ENCODE measurements at regions not wholly inside any gene's neighbourhood (a gene's known extent, or its start where the extent isn't known, plus 50 kb on each side); places are given as distances from the start of the nearest gene placed in this dataset.

DNA sequence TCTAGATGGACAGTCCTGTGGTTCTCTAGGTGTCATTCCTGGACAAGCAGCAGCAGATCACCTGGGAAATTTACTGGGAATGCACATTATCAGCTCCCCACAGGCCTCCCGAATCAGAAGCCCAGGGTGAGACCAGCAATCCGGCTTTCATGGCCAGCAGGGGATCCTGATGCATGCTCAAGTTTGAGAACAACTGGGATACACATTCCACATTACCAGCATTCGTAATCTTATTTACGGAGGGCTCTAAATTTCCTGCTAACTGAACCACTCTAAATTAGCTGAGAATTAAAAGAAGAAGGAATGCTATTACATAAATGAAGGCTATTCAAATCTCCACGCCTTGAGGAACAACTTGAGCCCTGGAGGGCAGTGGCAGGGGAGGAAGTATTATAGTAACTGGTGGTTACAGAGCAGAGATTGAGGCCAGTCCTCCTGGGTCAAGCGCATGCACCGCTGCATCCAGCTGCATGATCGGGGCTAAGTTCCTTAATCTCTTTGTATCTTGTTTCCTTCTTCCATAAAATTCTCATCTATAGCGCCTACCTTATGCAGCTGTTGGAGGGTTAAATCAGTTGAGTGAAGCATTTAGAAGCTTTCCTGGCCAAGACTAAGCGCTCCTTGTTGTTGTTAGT, 403.7 kb downstream of the CDH26 start:
- ATAC-seq (no peak), DNase-seq (no peak)
- Histone ChIP-seq H3K9me3 (no peaks in the 10 kb centered on the region), H3K36me3 (ENCODE audit: low read depth) (no peaks in the 10 kb centered on the region), H3K4me3 (no peak overlapping the region), H3K4me1 (ENCODE audit: low read depth) (no peaks in the 10 kb centered on the region)
- no peak for TF ChIP-seq CTCF (IDR thresholded peaks at IDR 0.05)
- intact Hi-C loops (cut with DNase I, micrococcal nuclease), result no loop called here

DNA sequence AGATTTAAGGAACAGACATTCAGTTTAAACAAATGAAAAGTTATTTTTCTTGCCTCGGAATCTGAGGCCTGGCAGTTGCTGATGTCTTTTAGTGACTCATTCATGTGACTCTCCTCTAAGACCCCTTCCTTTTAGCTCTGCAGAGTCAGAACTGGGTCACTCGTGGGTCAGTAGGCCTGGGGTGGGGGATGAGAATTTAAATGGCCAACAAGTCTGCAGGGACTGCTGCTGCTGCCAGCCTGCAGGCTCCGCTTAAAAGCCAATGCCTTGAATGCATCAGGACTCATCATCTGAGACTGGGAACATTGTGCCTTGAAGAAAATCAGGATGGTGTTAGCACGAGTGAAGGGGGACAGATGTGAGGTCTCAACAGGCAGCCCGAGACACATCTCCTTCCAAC, 404.3 kb downstream of the CDH26 start:
- TF ChIP-seq CTCF (IDR thresholded peaks at IDR 0.05), result no peak
- no peak for ATAC-seq
- intact Hi-C loops (cut with DNase I, micrococcal nuclease), result no loop called here
- DNase-seq, result no peak
- H3K4me3 ChIP-seq, result no peak overlapping the region
- H3K4me1 ChIP-seq (ENCODE audit: low read depth), result no peaks in the 10 kb centered on the region
- H3K9me3 ChIP-seq, result no peaks in the 10 kb centered on the region
- no peaks in the 10 kb centered on the region for H3K36me3 ChIP-seq (ENCODE audit: low read depth)

DNA sequence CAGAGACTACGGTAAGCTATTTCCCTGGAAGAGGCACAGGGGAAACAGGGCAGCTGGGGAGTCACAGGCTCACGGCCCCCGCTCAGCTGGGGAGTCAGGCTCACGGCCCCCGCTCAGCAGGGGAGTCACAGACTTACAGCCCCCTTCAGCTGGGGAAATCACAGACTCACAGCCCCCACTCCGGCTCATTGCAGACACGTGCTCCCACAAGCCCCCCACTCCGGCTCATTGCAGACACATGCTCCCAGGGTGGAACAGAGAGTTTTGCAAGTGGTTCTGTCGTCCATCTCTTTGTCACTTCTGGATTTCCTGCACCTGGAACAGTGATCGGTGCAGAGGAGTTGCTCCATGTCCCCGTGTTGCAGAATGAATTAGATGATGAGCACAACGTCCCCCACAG, 405.5 kb downstream of the CDH26 start:
- intact Hi-C loops (cut with DNase I, micrococcal nuclease), result no loop called here
- ATAC-seq, result no peak

GRCh38 chr20:60365064-60365666, 406.9 kb downstream of the CDH26 start:
- TF ChIP-seq CTCF (IDR thresholded peaks at IDR 0.05), result no peak
- DNase-seq, result no peak
- no peaks in the 10 kb centered on the region for H3K4me1 ChIP-seq (ENCODE audit: low read depth)
- H3K9me3 ChIP-seq, result no peaks in the 10 kb centered on the region
- ATAC-seq, result no peak
- H3K36me3 ChIP-seq (ENCODE audit: low read depth), result no peaks in the 10 kb centered on the region
- no peak overlapping the region for H3K4me3 ChIP-seq
- intact Hi-C loops (cut with DNase I, micrococcal nuclease), result no loop called here

More for the DNA sequence above, 405.5 kb downstream of the CDH26 start:
- TF ChIP-seq CTCF (IDR thresholded peaks at IDR 0.05), result no peak
- Histone ChIP-seq H3K4me3 (no peak overlapping the region), H3K4me1 (ENCODE audit: low read depth) (no peaks in the 10 kb centered on the region), H3K36me3 (ENCODE audit: low read depth) (no peaks in the 10 kb centered on the region), H3K9me3 (no peaks in the 10 kb centered on the region)
- no peak for DNase-seq

- Histone ChIP-seq H3K4me3 (no peak overlapping the region), H3K4me1 (ENCODE audit: low read depth) (no peaks in the 10 kb centered on the region), H3K9me3 (no peaks in the 10 kb centered on the region), H3K36me3 (ENCODE audit: low read depth) (no peaks in the 10 kb centered on the region)
- TF ChIP-seq CTCF (IDR thresholded peaks at IDR 0.05), result no peak
- intact Hi-C loops (cut with DNase I, micrococcal nuclease), result no loop called here
- DNase-seq, result no peak
- ATAC-seq, result no peak
These were observed 407.7 kb downstream of the CDH26 start for GRCh38 chr20:60365882-60366281.
